Fibroblast of lung (primary cell): ENCODE measurements at regions not wholly inside any gene's neighbourhood (a gene's known extent, or its start where the extent isn't known, plus 50 kb on each side); places are given as distances from the start of the nearest gene placed in this dataset.

Experiments used
- DNase-seq, 2 donors: peaks; one replicate each; pipeline versions ENCODE4 v3.0.0 to v3.0.0-alpha.2; 2010; ENCODE audit warnings: low read depth in 2 of 2
- H2AFZ ChIP-seq: 2 replicates; pipeline ENCODE4 v1.5.1; 2012; ENCODE audit warnings: low read length, control low read depth, inconsistent platforms
- H3K27ac ChIP-seq: 2 replicates; pipeline ENCODE4 v1.5.1; 2011; ENCODE audit warnings: low read length, control low read depth; ENCODE audit not compliant: insufficient read depth
- H3K27me3 ChIP-seq: 2 replicates; pipeline ENCODE4 v1.5.1; 2011; ENCODE audit warnings: mild to moderate bottlenecking, low read length; ENCODE audit not compliant: control insufficient read depth, insufficient read depth
- H3K36me3 ChIP-seq: 2 replicates; pipeline ENCODE4 v1.5.1; 2011; ENCODE audit warnings: low read length; ENCODE audit not compliant: control insufficient read depth, insufficient read depth
- H3K4me1 ChIP-seq: 2 replicates; pipeline ENCODE4 v1.5.1; 2011; ENCODE audit warnings: low read length; ENCODE audit not compliant: control insufficient read depth, insufficient read depth; ENCODE audit errors: extremely low read depth
- H3K4me2 ChIP-seq: 2 replicates; pipeline ENCODE4 v1.5.1; 2011; ENCODE audit warnings: low read length, control low read depth; ENCODE audit not compliant: insufficient read depth; ENCODE audit errors: extremely low read depth
- H3K4me3 ChIP-seq, 4 experiments: fragments of 200-600 bp in 1 of 4; sonication (generic) in 1 of 4; replicated peaks in 1 of 4; 2 replicates each; pipeline ENCODE4 v1.5.1; 2011 to 2016; ENCODE audit warnings: low read length in 4 of 4, low read depth in 3 of 4, mild to moderate bottlenecking in 3 of 4, control low read depth in 2 of 4, inconsistent platforms in 1 of 4, mixed read lengths in 1 of 4; ENCODE audit not compliant: insufficient read depth in 1 of 4; ENCODE audit errors: control extremely low read depth in 1 of 4
- H3K79me2 ChIP-seq: 2 replicates; pipeline ENCODE4 v1.5.1; 2012; ENCODE audit warnings: mild to moderate bottlenecking, low read length, inconsistent platforms; ENCODE audit not compliant: control insufficient read depth, insufficient read depth
- H3K9ac ChIP-seq: 2 replicates; pipeline ENCODE4 v1.5.1; 2011; ENCODE audit warnings: mild to moderate bottlenecking, low read length, control low read depth; ENCODE audit not compliant: insufficient read depth
- H3K9me3 ChIP-seq: 2 replicates; pipeline ENCODE4 v1.5.1; 2012; ENCODE audit warnings: low read depth, low read length; ENCODE audit not compliant: control insufficient read depth, insufficient read depth
- H4K20me1 ChIP-seq: 2 replicates; pipeline ENCODE4 v1.5.1; 2011; ENCODE audit warnings: low read length; ENCODE audit not compliant: control insufficient read depth, insufficient read depth; ENCODE audit errors: extremely low read depth
- CTCF ChIP-seq, 2 donors: IDR thresholded peaks in 1 of 2; conservative IDR thresholded peaks in 1 of 2; 1 replicate in 1 of 2; 2 replicates in 1 of 2; pipeline ENCODE4 v1.5.1; 2011 to 2012; ENCODE audit warnings: low read length in 2 of 2, control low read depth in 1 of 2, inconsistent platforms in 1 of 2, low read depth in 1 of 2, mild to moderate bottlenecking in 1 of 2
- EZH2 ChIP-seq: IDR thresholded peaks from 2 replicates; pipeline ENCODE4 v1.5.1; 2012; ENCODE audit warnings: low read length, control low read depth, mild to moderate bottlenecking; ENCODE audit errors: missing control alignments

DNA sequence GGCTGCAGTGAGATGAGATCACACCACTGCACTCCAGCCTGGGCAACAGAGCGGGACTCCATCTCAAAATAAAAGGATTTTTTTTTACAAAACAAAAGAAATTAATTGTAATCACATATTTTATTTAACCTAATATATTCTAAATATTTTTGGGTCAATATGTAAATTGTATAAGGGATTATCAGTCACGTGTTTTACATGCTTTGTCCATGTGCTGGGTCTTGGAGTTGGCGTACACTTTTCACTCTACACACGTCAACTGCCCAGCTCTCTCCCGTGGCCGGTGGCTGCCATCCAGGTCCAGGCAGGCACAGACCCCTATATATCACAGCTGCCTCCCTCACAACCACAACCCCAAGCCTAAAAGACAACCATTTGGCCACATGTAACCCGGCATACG lies 68.1 kb downstream of the RBFOX3 start:
- no peak overlapping the region for H3K27ac ChIP-seq
- H3K4me1 ChIP-seq, result no peaks in the 10 kb centered on the region
- no peaks in the 10 kb centered on the region for H3K9me3 ChIP-seq
- no peak overlapping the region for H3K4me3 ChIP-seq
- no peak overlapping the region for H3K4me2 ChIP-seq
- DNase-seq, result no peak
- H3K27me3 ChIP-seq, result no peaks in the 10 kb centered on the region
- no peak for TF ChIP-seq CTCF (conservative IDR thresholded peaks at IDR 0.05 in 1 of 2, IDR thresholded peaks at IDR 0.05 in 1 of 2; ENCODE audit: low read depth in 1 of 2, low read length in 2 of 2)
- no peak for TF ChIP-seq EZH2
- no peak overlapping the region for H2AFZ ChIP-seq
- no peaks in the 10 kb centered on the region for H3K79me2 ChIP-seq
- no peak overlapping the region for H3K9ac ChIP-seq
- no peaks in the 10 kb centered on the region for H3K36me3 ChIP-seq
- H4K20me1 ChIP-seq, result no peaks in the 10 kb centered on the region

DNA sequence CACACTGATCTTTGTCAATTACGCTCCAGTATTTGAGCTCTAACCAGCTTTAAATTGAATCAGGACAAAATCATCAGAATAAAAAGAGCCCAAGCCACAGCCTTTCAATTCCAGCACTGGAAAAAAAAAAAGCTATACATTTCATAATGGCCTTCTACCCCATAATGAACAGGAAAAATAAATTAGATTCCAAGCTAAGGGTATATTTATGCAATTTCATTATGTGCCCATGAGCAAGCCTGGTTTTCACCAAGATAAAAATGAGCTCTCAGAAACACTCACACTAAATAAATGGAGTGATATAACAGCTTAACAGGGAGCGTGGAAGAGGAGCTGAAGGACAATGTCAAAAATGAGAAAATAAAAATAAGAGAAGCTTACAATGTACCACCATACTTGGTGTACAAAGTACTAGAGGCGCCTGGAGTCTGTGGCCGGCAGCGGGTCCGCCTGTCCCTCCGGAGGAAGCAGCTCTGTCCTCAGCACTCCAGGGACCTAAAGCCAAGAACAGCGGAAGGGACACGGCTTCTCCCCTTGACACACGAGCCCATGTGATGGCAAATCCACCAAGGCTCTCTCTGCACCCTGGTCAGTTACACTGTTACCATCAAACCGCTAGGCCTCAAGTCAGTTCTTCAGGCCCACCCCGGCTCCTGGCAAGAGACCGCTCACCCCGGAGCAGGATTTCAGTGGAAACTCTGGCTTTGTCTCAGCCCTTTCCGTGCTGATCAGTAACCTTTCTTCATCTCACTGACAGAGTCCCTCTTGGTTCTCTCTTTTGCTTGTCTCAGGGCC lies 69.6 kb downstream of the RBFOX3 start:
- no peaks in the 10 kb centered on the region for H3K27me3 ChIP-seq
- no peaks in the 10 kb centered on the region for H3K9me3 ChIP-seq
- no peaks in the 10 kb centered on the region for H3K36me3 ChIP-seq
- no peaks in the 10 kb centered on the region for H4K20me1 ChIP-seq
- no peaks in the 10 kb centered on the region for H3K4me1 ChIP-seq
- DNase-seq, result no peak
- H3K4me3 ChIP-seq, result no peak overlapping the region
- no peaks in the 10 kb centered on the region for H3K79me2 ChIP-seq
- no peak overlapping the region for H3K27ac ChIP-seq
- no peak overlapping the region for H3K9ac ChIP-seq
- H2AFZ ChIP-seq, result no peak overlapping the region
- no peak for TF ChIP-seq CTCF (conservative IDR thresholded peaks at IDR 0.05 in 1 of 2, IDR thresholded peaks at IDR 0.05 in 1 of 2; ENCODE audit: low read depth in 1 of 2, low read length in 2 of 2)
- TF ChIP-seq EZH2, result no peak
- H3K4me2 ChIP-seq, result no peak overlapping the region

DNA sequence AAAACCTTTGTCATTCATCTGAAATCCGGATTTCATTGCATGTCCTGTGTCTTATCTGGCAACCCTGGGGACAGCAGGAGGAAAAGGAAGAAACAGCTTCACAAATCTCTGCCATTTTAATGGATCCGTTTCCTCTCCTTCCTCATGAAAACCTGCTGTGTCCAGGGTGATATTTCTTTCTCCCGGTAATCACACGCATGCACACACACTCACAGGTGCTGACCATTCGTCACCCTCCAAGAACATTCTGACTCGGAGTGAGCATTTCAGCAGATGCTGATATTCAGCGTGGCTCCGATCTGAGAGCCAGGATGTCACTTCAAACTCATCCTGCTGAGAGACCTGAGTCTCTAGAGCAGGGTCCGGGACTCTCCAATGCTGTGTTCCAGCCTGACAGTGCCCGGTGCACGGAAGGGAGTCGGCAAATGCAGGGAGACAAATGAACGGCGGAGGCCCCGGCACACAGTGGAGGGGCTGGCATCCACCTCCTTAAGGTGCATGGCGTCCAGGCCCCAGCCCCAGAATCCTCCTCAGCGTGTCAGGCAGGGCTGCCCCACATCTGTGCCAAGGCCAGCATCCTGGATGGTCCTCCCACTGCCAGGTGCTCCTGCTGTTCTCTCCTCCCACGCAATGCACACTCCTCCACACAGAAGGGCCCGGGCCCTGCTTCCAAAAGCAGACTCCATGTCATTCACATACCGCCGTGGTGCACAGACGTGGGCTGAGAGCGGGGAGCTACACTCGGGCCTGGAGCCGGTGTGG lies 70.7 kb downstream of the RBFOX3 start:
- no peak for DNase-seq
- Histone ChIP-seq H3K79me2 (no peaks in the 10 kb centered on the region), H4K20me1 (no peaks in the 10 kb centered on the region), H2AFZ (no peak overlapping the region), H3K9me3 (no peaks in the 10 kb centered on the region), H3K4me2 (no peak overlapping the region), H3K9ac (no peak overlapping the region), H3K4me1 (no peaks in the 10 kb centered on the region), H3K27me3 (no peaks in the 10 kb centered on the region), H3K4me3 (no peak overlapping the region), H3K27ac (no peak overlapping the region), H3K36me3 (no peaks in the 10 kb centered on the region)
- TF ChIP-seq EZH2, result no peak
- TF ChIP-seq CTCF (conservative IDR thresholded peaks at IDR 0.05 in 1 of 2, IDR thresholded peaks at IDR 0.05 in 1 of 2; ENCODE audit: low read depth in 1 of 2, low read length in 2 of 2), result no peak
